Gastroesophageal sphincter (tissue), 3 donors: ENCODE measurements at regions not wholly inside any gene's neighbourhood (a gene's known extent, or its start where the extent isn't known, plus 50 kb on each side); places are given as distances from the start of the nearest gene placed in this dataset.

Experiments used
- CTCF ChIP-seq, 4 experiments: fragments of 200-600 bp in 2 of 4; fragments of 450-650 bp in 2 of 4; sonication (generic) in 1 of 4; IDR thresholded peaks; one replicate each; pipeline ENCODE4 v1.5.1; 2017 to 2019; ENCODE audit warnings: antibody characterized with exemption in 4 of 4, mild to moderate bottlenecking in 2 of 4, moderate library complexity in 2 of 4
- EP300 ChIP-seq: sonication (generic); formaldehyde crosslinking; IDR thresholded peaks from one replicate; pipeline ENCODE4 v1.6.1; 2017; ENCODE audit warnings: antibody characterized with exemption, mild to moderate bottlenecking
- POLR2A ChIP-seq, 2 donors: fragments of 450-650 bp; IDR thresholded peaks; one replicate each; pipeline ENCODE4 v1.6.1; 2017; ENCODE audit warnings: antibody characterized with exemption in 2 of 2, mild to moderate bottlenecking in 2 of 2, moderate library complexity in 1 of 2

GRCh38 chr4:162582180-162582579 lies 418.4 kb upstream of the FSTL5 start:
- TF ChIP-seq CTCF (IDR thresholded peaks at IDR 0.05) (no peak), EP300 (no peak), POLR2A (IDR thresholded peaks at IDR 0.05) (no peak)
